ENCODE measurements at regions not wholly inside any gene's neighbourhood (a gene's known extent, or its start where the extent isn't known, plus 50 kb on each side); places are given as distances from the start of the nearest gene placed in this dataset.

- TF ChIP-seq, protein P1, sequence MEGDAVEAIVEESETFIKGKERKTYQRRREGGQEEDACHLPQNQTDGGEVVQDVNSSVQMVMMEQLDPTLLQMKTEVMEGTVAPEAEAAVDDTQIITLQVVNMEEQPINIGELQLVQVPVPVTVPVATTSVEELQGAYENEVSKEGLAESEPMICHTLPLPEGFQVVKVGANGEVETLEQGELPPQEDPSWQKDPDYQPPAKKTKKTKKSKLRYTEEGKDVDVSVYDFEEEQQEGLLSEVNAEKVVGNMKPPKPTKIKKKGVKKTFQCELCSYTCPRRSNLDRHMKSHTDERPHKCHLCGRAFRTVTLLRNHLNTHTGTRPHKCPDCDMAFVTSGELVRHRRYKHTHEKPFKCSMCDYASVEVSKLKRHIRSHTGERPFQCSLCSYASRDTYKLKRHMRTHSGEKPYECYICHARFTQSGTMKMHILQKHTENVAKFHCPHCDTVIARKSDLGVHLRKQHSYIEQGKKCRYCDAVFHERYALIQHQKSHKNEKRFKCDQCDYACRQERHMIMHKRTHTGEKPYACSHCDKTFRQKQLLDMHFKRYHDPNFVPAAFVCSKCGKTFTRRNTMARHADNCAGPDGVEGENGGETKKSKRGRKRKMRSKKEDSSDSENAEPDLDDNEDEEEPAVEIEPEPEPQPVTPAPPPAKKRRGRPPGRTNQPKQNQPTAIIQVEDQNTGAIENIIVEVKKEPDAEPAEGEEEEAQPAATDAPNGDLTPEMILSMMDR (IDR thresholded peaks at IDR 0.05; ENCODE audit: low read depth, low read length) = no peak
- H3K4me3 ChIP-seq (ENCODE audit: low read depth, low read length) = no peak overlapping the region
These were observed 60.4 kb upstream of the RSPO3 start for GRCh38 chr6:127058027-127058426.

GRCh38 chr6:127058936-127059335 is 59.5 kb upstream of the RSPO3 start:
- TF ChIP-seq, protein P1 (IDR thresholded peaks at IDR 0.05; ENCODE audit: low read depth, low read length) = no peak
- no peak overlapping the region for H3K4me3 ChIP-seq (ENCODE audit: low read depth, low read length)
